ENCODE measurements at regions not wholly inside any gene's neighbourhood (a gene's known extent, or its start where the extent isn't known, plus 50 kb on each side); places are given as distances from the start of the nearest gene placed in this dataset.

- DNase-seq (ENCODE audit: low spot score): no peak
- in situ Hi-C loops (cut with HindIII; ENCODE audit: low sequenced_read_pairs): no loop called here
Measured at GRCh38 chr1:4969556-4970129, 315.2 kb downstream of the AJAP1 start.

- no peak for DNase-seq (ENCODE audit: low spot score)
- in situ Hi-C loops (cut with HindIII; ENCODE audit: low sequenced_read_pairs): no loop called here
Measured at GRCh38 chr1:4965346-4966075, 311.1 kb downstream of the AJAP1 start.

GRCh38 chr1:4964634-4965345, 310.4 kb downstream of the AJAP1 start:
- no peak for DNase-seq (ENCODE audit: low spot score)
- in situ Hi-C loops (cut with HindIII; ENCODE audit: low sequenced_read_pairs): no loop called here

GRCh38 chr1:4963251-4963650, 308.8 kb downstream of the AJAP1 start:
- DNase-seq (ENCODE audit: low spot score): no peak
- in situ Hi-C loops (cut with HindIII; ENCODE audit: low sequenced_read_pairs): no loop called here

- no peak for DNase-seq (ENCODE audit: low spot score)
- in situ Hi-C loops (cut with HindIII; ENCODE audit: low sequenced_read_pairs): no loop called here
Measured at GRCh38 chr1:4962836-4963235, 308.4 kb downstream of the AJAP1 start.

- in situ Hi-C loops (cut with HindIII; ENCODE audit: low sequenced_read_pairs): no loop called here
- DNase-seq (ENCODE audit: low spot score): no peak
Measured at GRCh38 chr1:4961935-4962645, 307.7 kb downstream of the AJAP1 start.

GRCh38 chr1:4960782-4961475, 306.5 kb downstream of the AJAP1 start:
- DNase-seq (ENCODE audit: low spot score): no peak
- in situ Hi-C loops (cut with HindIII; ENCODE audit: low sequenced_read_pairs): no loop called here

- no peak for DNase-seq (ENCODE audit: low spot score)
- in situ Hi-C loops (cut with HindIII; ENCODE audit: low sequenced_read_pairs): no loop called here
Measured at GRCh38 chr1:4960336-4960735, 305.9 kb downstream of the AJAP1 start.

- in situ Hi-C loops (cut with HindIII; ENCODE audit: low sequenced_read_pairs): no loop called here
- no peak for DNase-seq (ENCODE audit: low spot score)
Measured at GRCh38 chr1:4959216-4959615, 304.8 kb downstream of the AJAP1 start.

- DNase-seq (ENCODE audit: low spot score): no peak
- in situ Hi-C loops (cut with HindIII; ENCODE audit: low sequenced_read_pairs): no loop called here
Measured at GRCh38 chr1:4957027-4957426, 302.6 kb downstream of the AJAP1 start.

GRCh38 chr1:4954392-4954791, 300.0 kb downstream of the AJAP1 start:
- in situ Hi-C loops (cut with HindIII; ENCODE audit: low sequenced_read_pairs): no loop called here
- DNase-seq (ENCODE audit: low spot score): no peak

- in situ Hi-C loops (cut with HindIII; ENCODE audit: low sequenced_read_pairs): no loop called here
- no peak for DNase-seq (ENCODE audit: low spot score)
Measured at GRCh38 chr1:4951601-4952000, 297.2 kb downstream of the AJAP1 start.

- no peak for DNase-seq (ENCODE audit: low spot score)
- in situ Hi-C loops (cut with HindIII; ENCODE audit: low sequenced_read_pairs): no loop called here
Measured at GRCh38 chr1:4946343-4946742, 291.9 kb downstream of the AJAP1 start.

GRCh38 chr1:4944911-4945310, 290.5 kb downstream of the AJAP1 start:
- in situ Hi-C loops (cut with HindIII; ENCODE audit: low sequenced_read_pairs): no loop called here
- peak; percentile 88 for DNase-seq (ENCODE audit: low spot score)

- in situ Hi-C loops (cut with HindIII; ENCODE audit: low sequenced_read_pairs): no loop called here
- no peak for DNase-seq (ENCODE audit: low spot score)
Measured at GRCh38 chr1:4944072-4944471, 289.7 kb downstream of the AJAP1 start.

GRCh38 chr1:4939266-4939665, 284.9 kb downstream of the AJAP1 start:
- in situ Hi-C loops (cut with HindIII; ENCODE audit: low sequenced_read_pairs): no loop called here
- DNase-seq (ENCODE audit: low spot score): no peak

GRCh38 chr1:4937876-4938534, 283.6 kb downstream of the AJAP1 start:
- no peak for DNase-seq (ENCODE audit: low spot score)
- in situ Hi-C loops (cut with HindIII; ENCODE audit: low sequenced_read_pairs): no loop called here

- no peak for DNase-seq (ENCODE audit: low spot score)
- in situ Hi-C loops (cut with HindIII; ENCODE audit: low sequenced_read_pairs): no loop called here
Measured at GRCh38 chr1:4935807-4936206, 281.4 kb downstream of the AJAP1 start.

GRCh38 chr1:4933232-4933631, 278.8 kb downstream of the AJAP1 start:
- no peak for DNase-seq (ENCODE audit: low spot score)
- in situ Hi-C loops (cut with HindIII; ENCODE audit: low sequenced_read_pairs): no loop called here

Measured in G401 (cell line).